Endothelial cell of umbilical vein (primary cell): ENCODE measurements at regions not wholly inside any gene's neighbourhood (a gene's known extent, or its start where the extent isn't known, plus 50 kb on each side); places are given as distances from the start of the nearest gene placed in this dataset.
"Not testable (repeated sequence)": the region's sequence is repeated elsewhere in the genome, so short reads cannot be mapped to it uniquely, and the experiment has no call there.

Experiments
- BruUV-seq: library from RNA; stranded (reverse); fragments of 400-500 nt; replicated peaks from 2 replicates; lab custom pipeline; 2021; lab: Mats Ljungman, UMichigan
- CTCF ChIA-PET: fragments of 300-600, 350-600 bp; sonication (Branson Sonifier 250); formaldehyde crosslinking; loops from one replicate; lab custom pipeline; 2021; ENCODE audit warnings: antibody characterized with exemption, inconsistent platforms; lab: Charles Lee
- POLR2A ChIA-PET: fragments of 300-600, 350-600 bp; sonication (Branson Sonifier 250); formaldehyde crosslinking; loops from one replicate; lab custom pipeline; 2021; ENCODE audit warnings: antibody characterized with exemption, inconsistent platforms; lab: Charles Lee
- DNase-seq: peaks from one replicate; pipeline ENCODE4 v3.0.0-alpha.2; 2011; ENCODE audit warnings: low read depth, low spot score
- FAIRE-seq: peaks from 2 replicates; lab custom pipeline; 2011; peaks lifted over from hg19 to GRCh38; lab: Jason Lieb, UNC
- H2AFZ ChIP-seq: 2 replicates; pipeline ENCODE4 v1.6.0; 2012; ENCODE audit warnings: low read depth, low read length, control low read depth, inconsistent platforms
- H3K27ac ChIP-seq: 2 replicates; pipeline ENCODE4 v1.5.1; 2011; ENCODE audit warnings: low read depth, mild to moderate bottlenecking, control low read depth, low read length, moderate library complexity; ENCODE audit not compliant: insufficient read depth
- H3K27me3 ChIP-seq, 2 experiments: 2 replicates each; pipeline versions ENCODE4 v1.6.0 to v1.6.1; 2011; ENCODE audit warnings: low read length in 2 of 2, mixed read lengths in 1 of 2; ENCODE audit not compliant: control insufficient read depth in 2 of 2, insufficient read depth in 2 of 2
- H3K36me3 ChIP-seq, 2 experiments: 2 replicates in 1 of 2; 3 replicates in 1 of 2; pipeline ENCODE4 v1.5.1; 2011; ENCODE audit warnings: low read length in 2 of 2, mild to moderate bottlenecking in 1 of 2, moderate library complexity in 1 of 2; ENCODE audit not compliant: control insufficient read depth in 2 of 2, insufficient read depth in 2 of 2; ENCODE audit errors: extremely low read depth in 1 of 2
- H3K4me1 ChIP-seq: 3 replicates; pipeline ENCODE4 v1.5.1; 2011; ENCODE audit warnings: mild to moderate bottlenecking, low read length; ENCODE audit not compliant: control insufficient read depth, insufficient read depth; ENCODE audit errors: extremely low read depth
- H3K4me2 ChIP-seq: 2 replicates; pipeline ENCODE4 v1.6.1; 2011; ENCODE audit warnings: low read length, control low read depth, mixed read lengths; ENCODE audit not compliant: insufficient read depth
- H3K4me3 ChIP-seq, 3 experiments: fragments of 200-600 bp in 1 of 3; sonication (generic), shearing (Covaris generic) in 1 of 3; replicated peaks in 1 of 3; 2 replicates each; pipeline ENCODE4 v1.5.1; 2011 to 2016; ENCODE audit warnings: control low read depth in 3 of 3, low read length in 3 of 3, mild to moderate bottlenecking in 2 of 3, inconsistent platforms in 1 of 3, low read depth in 1 of 3, moderate library complexity in 1 of 3; ENCODE audit not compliant: insufficient read depth in 1 of 3
- H3K79me2 ChIP-seq: 2 replicates; pipeline ENCODE4 v1.6.0; 2012; ENCODE audit warnings: low read length, inconsistent platforms; ENCODE audit not compliant: control insufficient read depth, insufficient read depth
- H3K9ac ChIP-seq: replicated peaks from 2 replicates; pipeline ENCODE3; 2011; ENCODE audit warnings: low read length, control low read depth; ENCODE audit not compliant: insufficient read depth; ENCODE audit errors: extremely low read depth
- H3K9me1 ChIP-seq: replicated peaks from 3 replicates; pipeline ENCODE4 v1.6.0; 2011; ENCODE audit warnings: mild to moderate bottlenecking, low read length; ENCODE audit not compliant: control insufficient read depth, insufficient read depth; ENCODE audit errors: extremely low read depth
- H3K9me3 ChIP-seq: replicated peaks from 2 replicates; pipeline ENCODE4 v1.5.1; 2012; ENCODE audit warnings: low read length, inconsistent platforms; ENCODE audit not compliant: control insufficient read depth, insufficient read depth
- H4K20me1 ChIP-seq: replicated peaks from 2 replicates; pipeline ENCODE3; 2011; ENCODE audit warnings: mild to moderate bottlenecking, low read length; ENCODE audit not compliant: control insufficient read depth, insufficient read depth; ENCODE audit errors: extremely low read depth
- CTCF ChIP-seq, 2 donors: IDR thresholded peaks; 1 replicate in 1 of 2; 2 replicates in 1 of 2; pipeline ENCODE4 v1.5.1; 2011; ENCODE audit warnings: low read length in 2 of 2, mild to moderate bottlenecking in 2 of 2, moderate library complexity in 2 of 2, control low read depth in 1 of 2, inconsistent platforms in 1 of 2, low read depth in 1 of 2; ENCODE audit not compliant: insufficient read depth in 1 of 2; ENCODE audit errors: extremely low read depth in 1 of 2
- EZH2 ChIP-seq: IDR thresholded peaks from 2 replicates; pipeline ENCODE4 v1.6.1; 2012; ENCODE audit warnings: borderline replicate concordance, low read depth, mild to moderate bottlenecking, moderate library complexity, low read length, inconsistent platforms; ENCODE audit not compliant: severe bottlenecking
- FOS ChIP-seq: IDR thresholded peaks from 2 replicates; pipeline ENCODE4 v1.6.1; 2011; ENCODE audit warnings: mild to moderate bottlenecking, low read length, moderate library complexity, borderline replicate concordance; ENCODE audit not compliant: insufficient read depth
- GATA2 ChIP-seq: IDR thresholded peaks from 2 replicates; pipeline ENCODE4 v1.7.0; 2011; ENCODE audit warnings: low read depth, mild to moderate bottlenecking, moderate library complexity, mixed read lengths, low read length; ENCODE audit not compliant: insufficient read length, insufficient read depth
- JUN ChIP-seq: IDR thresholded peaks from 2 replicates; pipeline ENCODE4 v1.6.1; 2011; ENCODE audit warnings: borderline replicate concordance, low read depth; ENCODE audit not compliant: insufficient read length, insufficient read depth
- MAX ChIP-seq: IDR thresholded peaks from 2 replicates; pipeline ENCODE4 v1.6.1; 2011; ENCODE audit not compliant: insufficient read depth, insufficient read length
- MYC ChIP-seq: IDR thresholded peaks from one replicate; pipeline ENCODE4 v1.6.1; 2011; ENCODE audit warnings: mild to moderate bottlenecking, low read depth, low read length
- POLR2A ChIP-seq: IDR thresholded peaks from 2 replicates; pipeline ENCODE4 v1.6.1; 2012; ENCODE audit warnings: low read depth, mild to moderate bottlenecking, control low read depth, low read length
- POLR2AphosphoS5 ChIP-seq: IDR thresholded peaks from 2 replicates; pipeline ENCODE4 v1.6.1; 2012; ENCODE audit warnings: low read depth, mild to moderate bottlenecking, control low read depth, low read length, moderate library complexity; ENCODE audit not compliant: insufficient read depth
- dilution Hi-C: fragments of 300-500 bp; cut with MboI; formaldehyde crosslinking; loops from one replicate; pipeline ENCODE4 v1.15.0; 2019; ENCODE audit warnings: low sequenced_read_pairs; ENCODE audit not compliant: extremely low pct_ligation_motif_present
- intact Hi-C: fragments of 100-400 bp; cut with micrococcal nuclease; formaldehyde crosslinking; loops from one replicate; pipeline ENCODE4 v1.10.0; 2022

GRCh38 chr15:30791239-30792175, 112.2 kb upstream of the FAN1 start:
- ChIA-PET CTCF (no interaction called here), POLR2A (no interaction called here)
- intact Hi-C loops, result no loop called here
- H3K9me3 ChIP-seq, result no peaks in the 10 kb centered on the region
- H4K20me1 ChIP-seq, result no peaks in the 10 kb centered on the region
- DNase-seq (no peak), FAIRE-seq (no peak)
- H3K36me3 ChIP-seq, result no peaks in the 10 kb centered on the region
- no peak overlapping the region for H3K4me3 ChIP-seq
- no peak overlapping the region for H3K4me2 ChIP-seq
- H2AFZ ChIP-seq, result no peak overlapping the region
- no peaks in the 10 kb centered on the region for H3K4me1 ChIP-seq
- peaks cover 1 to 3% of the 10 kb centered on the region in 2 experiments for H3K27me3 ChIP-seq
- H3K79me2 ChIP-seq, result no peaks in the 10 kb centered on the region
- dilution Hi-C loops, result no loop called here
- H3K27ac ChIP-seq, result no peak overlapping the region
- H3K9me1 ChIP-seq, result no peaks in the 10 kb centered on the region
- TF ChIP-seq POLR2A (no peak), MAX (no peak), GATA2 (no peak), EZH2 (no peak), CTCF (IDR thresholded peaks at IDR 0.05; ENCODE audit: extremely low read depth in 1 of 2, insufficient read depth in 1 of 2, low read depth in 1 of 2, low read length in 2 of 2) (no peak), MYC (no peak), JUN (no peak), POLR2AphosphoS5 (no peak), FOS (no peak)
- H3K9ac ChIP-seq, result no peak overlapping the region
- no TSS peak for BruUV-seq

- H3K27me3 ChIP-seq, H3K27ac ChIP-seq, H3K4me3 ChIP-seq, H3K4me1 ChIP-seq, POLR2A ChIA-PET, H3K9me3 ChIP-seq, H3K9ac ChIP-seq, H2AFZ ChIP-seq, BruUV-seq, DNase-seq, H3K4me2 ChIP-seq, H4K20me1 ChIP-seq, H3K79me2 ChIP-seq, H3K9me1 ChIP-seq, intact Hi-C loops, H3K36me3 ChIP-seq, FAIRE-seq, CTCF ChIA-PET, dilution Hi-C loops: not testable (repeated sequence)
These were observed 110.9 kb upstream of the FAN1 start for GRCh38 chr15:30792843-30793242.
